Chondrocyte (in vitro differentiated cells): ENCODE measurements at regions not wholly inside any gene's neighbourhood (a gene's known extent, or its start where the extent isn't known, plus 50 kb on each side); places are given as distances from the start of the nearest gene placed in this dataset.

Experiments
- DNase-seq: peaks from one replicate; pipeline ENCODE4 v3.0.0; 2021; ENCODE audit warnings: mixed read lengths, low spot score
- H3K27ac Mint-ChIP-seq: one replicate; pipeline ENCODE4 v1.8.0; 2021; ENCODE audit warnings: mild to moderate bottlenecking, moderate library complexity, mixed read lengths; ENCODE audit not compliant: unreplicated experiment
- H3K27me3 Mint-ChIP-seq: 2 replicates; pipeline ENCODE4 v1.8.0; 2021; ENCODE audit warnings: low read depth, mixed read lengths
- H3K36me3 Mint-ChIP-seq: 2 replicates; pipeline ENCODE4 v1.8.0; 2021; ENCODE audit warnings: low read depth, mixed read lengths
- H3K4me1 Mint-ChIP-seq: 2 replicates; pipeline ENCODE4 v1.8.0; 2021; ENCODE audit warnings: low read depth, mild to moderate bottlenecking, mixed read lengths
- H3K4me3 Mint-ChIP-seq: one replicate; pipeline ENCODE4 v1.8.0; 2021; ENCODE audit warnings: mild to moderate bottlenecking, moderate library complexity, mixed read lengths; ENCODE audit not compliant: unreplicated experiment
- H3K9me3 Mint-ChIP-seq: 2 replicates; pipeline ENCODE4 v1.8.0; 2021; ENCODE audit warnings: low read depth, mixed read lengths
- TF ChIP-seq, protein P1 (sequence below): fragments of 200-600 bp; sonication (generic); IDR thresholded peaks from 2 replicates; pipeline ENCODE4 v1.5.0; 2021; ENCODE audit warnings: antibody characterized with exemption, mild to moderate bottlenecking, moderate library complexity

DNA sequence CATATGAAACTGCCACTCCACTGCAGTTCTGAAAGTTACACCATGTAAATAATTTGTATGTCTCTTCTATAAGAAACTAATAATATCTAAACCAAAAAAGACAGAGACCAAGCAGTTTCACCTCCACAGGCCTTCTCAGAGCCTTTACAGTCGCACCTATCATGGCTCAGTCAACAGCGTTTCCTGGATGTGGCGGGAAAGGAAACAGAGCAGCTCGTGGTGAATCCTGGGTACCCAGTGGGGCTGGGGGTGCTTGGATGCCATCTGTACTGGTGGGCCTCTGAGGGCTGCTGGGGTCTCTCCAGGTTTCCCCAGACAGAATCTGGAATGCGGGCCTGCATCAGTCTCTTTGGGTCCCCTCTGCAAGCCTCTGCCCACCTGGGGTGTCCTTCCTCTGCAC lies 100.2 kb upstream of the CASZ1 start:
- TF ChIP-seq, protein P1, sequence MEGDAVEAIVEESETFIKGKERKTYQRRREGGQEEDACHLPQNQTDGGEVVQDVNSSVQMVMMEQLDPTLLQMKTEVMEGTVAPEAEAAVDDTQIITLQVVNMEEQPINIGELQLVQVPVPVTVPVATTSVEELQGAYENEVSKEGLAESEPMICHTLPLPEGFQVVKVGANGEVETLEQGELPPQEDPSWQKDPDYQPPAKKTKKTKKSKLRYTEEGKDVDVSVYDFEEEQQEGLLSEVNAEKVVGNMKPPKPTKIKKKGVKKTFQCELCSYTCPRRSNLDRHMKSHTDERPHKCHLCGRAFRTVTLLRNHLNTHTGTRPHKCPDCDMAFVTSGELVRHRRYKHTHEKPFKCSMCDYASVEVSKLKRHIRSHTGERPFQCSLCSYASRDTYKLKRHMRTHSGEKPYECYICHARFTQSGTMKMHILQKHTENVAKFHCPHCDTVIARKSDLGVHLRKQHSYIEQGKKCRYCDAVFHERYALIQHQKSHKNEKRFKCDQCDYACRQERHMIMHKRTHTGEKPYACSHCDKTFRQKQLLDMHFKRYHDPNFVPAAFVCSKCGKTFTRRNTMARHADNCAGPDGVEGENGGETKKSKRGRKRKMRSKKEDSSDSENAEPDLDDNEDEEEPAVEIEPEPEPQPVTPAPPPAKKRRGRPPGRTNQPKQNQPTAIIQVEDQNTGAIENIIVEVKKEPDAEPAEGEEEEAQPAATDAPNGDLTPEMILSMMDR, result no peak
- Mint-ChIP-seq H3K27ac (no peak overlapping the region), H3K4me1 (peaks cover 4% of the 10 kb centered on the region), H3K9me3 (no peaks in the 10 kb centered on the region), H3K36me3 (no peaks in the 10 kb centered on the region), H3K4me3 (no peak overlapping the region), H3K27me3 (peaks cover 6% of the 10 kb centered on the region)
- peak; percentile 60 for DNase-seq

DNA sequence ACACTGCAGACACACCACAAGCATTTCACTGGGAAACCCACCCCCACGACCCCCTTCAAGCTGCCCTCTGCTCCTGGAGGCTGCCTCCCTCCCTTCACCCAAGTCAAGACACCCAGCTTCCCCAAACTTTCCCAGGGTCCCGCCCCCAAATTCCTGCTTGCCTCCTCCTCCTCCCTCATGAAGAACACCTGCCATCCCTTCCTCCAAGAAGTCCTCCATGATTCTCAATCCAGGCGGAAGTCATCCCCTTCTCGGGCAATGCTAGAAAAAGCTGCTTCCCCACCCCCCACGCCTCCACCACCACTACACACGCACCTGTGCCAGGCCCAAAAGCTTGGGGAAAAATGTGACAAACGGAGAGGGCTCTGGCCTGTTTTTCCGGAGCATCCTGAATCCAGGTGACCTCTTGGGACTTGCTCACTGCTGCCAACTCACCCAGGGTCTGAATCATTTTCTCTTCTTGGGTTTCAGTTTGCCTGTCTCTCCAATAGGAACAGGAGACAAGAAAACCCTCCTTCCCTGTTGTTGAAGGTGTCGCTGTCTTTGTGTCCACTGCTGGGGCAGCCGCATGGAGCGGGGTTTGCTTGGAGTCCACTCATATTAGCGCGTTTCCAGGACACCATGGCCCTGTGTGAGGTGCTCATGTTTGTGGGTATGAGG lies 101.0 kb upstream of the CASZ1 start:
- H3K9me3 Mint-ChIP-seq, result no peaks in the 10 kb centered on the region
- peaks cover 4% of the 10 kb centered on the region for H3K4me1 Mint-ChIP-seq
- H3K27me3 Mint-ChIP-seq, result peaks cover under 1% of the 10 kb centered on the region
- H3K4me3 Mint-ChIP-seq, result no peak overlapping the region
- peak; percentile 59 for DNase-seq
- no peak overlapping the region for H3K27ac Mint-ChIP-seq
- TF ChIP-seq, protein P1, result no peak
- H3K36me3 Mint-ChIP-seq, result no peaks in the 10 kb centered on the region

DNA sequence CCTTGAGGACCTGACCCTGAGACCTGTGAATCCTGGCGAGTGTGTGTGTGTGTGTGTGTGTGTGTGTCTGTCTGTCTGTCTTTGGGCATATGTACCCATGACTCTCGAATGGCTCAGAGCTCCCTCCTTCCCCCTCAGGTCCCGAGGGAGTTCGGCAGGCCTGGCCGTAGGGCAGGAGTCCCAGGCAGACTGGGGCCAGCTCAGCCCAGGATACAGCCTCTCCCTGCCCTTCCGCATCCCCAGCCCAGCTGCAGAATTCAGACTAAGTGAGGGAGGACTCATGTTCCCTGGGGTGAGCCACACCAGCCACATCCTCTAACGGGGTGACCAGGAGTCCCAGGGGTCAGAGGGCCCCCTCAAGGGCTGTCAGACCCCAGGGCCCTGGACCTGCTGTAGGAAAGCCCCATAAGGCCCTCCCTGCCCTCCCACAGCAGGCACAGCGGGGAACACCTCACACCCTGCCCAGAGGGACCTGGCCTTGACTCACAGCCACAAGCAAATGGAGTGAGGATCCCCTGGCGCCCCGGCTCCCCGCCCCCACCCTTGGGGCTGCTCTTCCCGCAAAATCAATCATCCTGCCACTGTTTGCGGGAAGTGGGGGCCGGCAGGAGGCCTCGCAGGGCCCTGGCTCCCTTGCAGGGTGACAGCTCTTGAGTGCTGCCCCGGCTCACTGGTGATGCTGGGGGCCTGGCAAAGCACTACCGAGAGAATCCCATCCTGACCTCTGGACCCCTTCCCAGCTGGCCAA lies 101.7 kb upstream of the CASZ1 start:
- Mint-ChIP-seq H3K27me3 (no peaks in the 10 kb centered on the region), H3K4me3 (no peak overlapping the region), H3K27ac (no peak overlapping the region), H3K9me3 (no peaks in the 10 kb centered on the region), H3K36me3 (no peaks in the 10 kb centered on the region), H3K4me1 (peaks cover 4% of the 10 kb centered on the region)
- DNase-seq, result peak; percentile 67
- TF ChIP-seq, protein P1, result no peak

DNA sequence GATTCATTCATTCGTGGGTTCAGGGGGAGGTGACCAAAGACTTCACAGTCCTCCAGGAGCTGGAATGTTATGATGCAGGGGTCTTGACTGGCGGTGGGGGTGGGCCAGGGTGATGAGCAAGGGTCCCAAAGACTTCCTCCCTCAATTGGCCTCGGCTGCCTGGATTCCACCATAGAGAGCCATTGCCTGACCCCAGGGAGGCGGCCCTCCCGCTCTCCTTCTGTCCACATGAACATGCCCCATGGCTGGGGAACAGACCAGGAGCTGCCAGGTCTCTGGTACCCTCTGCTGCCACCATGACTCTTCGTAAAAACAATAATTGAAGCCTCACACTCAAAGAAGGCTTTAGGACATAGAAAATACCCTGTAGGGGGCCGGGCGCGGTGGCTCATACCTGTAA lies 102.5 kb upstream of the CASZ1 start:
- peak; percentile 72 for DNase-seq
- no peak overlapping the region for H3K27ac Mint-ChIP-seq
- no peak overlapping the region for H3K4me3 Mint-ChIP-seq
- H3K9me3 Mint-ChIP-seq, result no peaks in the 10 kb centered on the region
- TF ChIP-seq, protein P1, result no peak
- no peaks in the 10 kb centered on the region for H3K27me3 Mint-ChIP-seq
- no peaks in the 10 kb centered on the region for H3K36me3 Mint-ChIP-seq
- peaks cover 4% of the 10 kb centered on the region for H3K4me1 Mint-ChIP-seq

DNA sequence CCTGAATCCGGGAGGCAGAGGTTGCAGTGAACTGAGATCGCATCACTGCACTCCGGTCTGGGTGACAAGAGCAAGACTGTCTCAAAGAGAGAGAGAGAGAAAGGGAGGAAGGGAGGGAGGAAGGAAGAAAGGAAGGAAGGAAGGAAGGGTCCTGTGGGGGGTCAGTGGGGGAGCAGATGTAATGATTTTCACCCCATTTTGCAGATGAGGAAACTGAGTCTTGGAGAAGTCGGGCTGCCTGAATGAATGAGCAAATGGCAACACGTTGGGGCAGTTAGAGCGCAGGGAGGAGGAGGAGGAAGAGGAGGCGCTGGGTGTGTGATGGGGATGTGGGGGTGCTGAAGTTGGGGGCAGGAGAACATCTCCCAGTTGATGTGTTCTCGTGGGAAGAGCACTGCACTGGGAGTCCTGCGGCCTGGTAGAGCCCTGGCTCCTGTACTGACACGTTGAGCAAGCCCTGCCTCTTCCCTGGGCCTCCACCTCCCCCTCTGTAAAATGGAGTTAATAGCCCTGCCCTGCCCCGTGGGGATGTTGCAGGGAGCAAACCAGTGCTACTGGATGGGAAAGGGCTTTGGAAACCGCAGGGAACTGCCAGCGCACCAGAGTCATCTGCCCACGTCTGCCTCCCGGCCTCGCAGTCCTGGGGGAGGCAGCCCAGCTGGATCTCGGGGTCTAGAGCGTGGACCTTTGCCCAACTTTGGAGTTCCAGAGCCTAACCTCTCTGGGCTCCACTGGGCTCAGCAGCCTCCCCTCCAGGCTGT lies 103.2 kb upstream of the CASZ1 start:
- no peak overlapping the region for H3K4me3 Mint-ChIP-seq
- H3K9me3 Mint-ChIP-seq, result no peaks in the 10 kb centered on the region
- no peaks in the 10 kb centered on the region for H3K27me3 Mint-ChIP-seq
- no peaks in the 10 kb centered on the region for H3K36me3 Mint-ChIP-seq
- TF ChIP-seq, protein P1, result no peak
- DNase-seq, result peak; percentile 47
- peaks cover 4% of the 10 kb centered on the region for H3K4me1 Mint-ChIP-seq
- no peak overlapping the region for H3K27ac Mint-ChIP-seq
